OCI-LY7 (cell line): ENCODE measurements at regions not wholly inside any gene's neighbourhood (a gene's known extent, or its start where the extent isn't known, plus 50 kb on each side); places are given as distances from the start of the nearest gene placed in this dataset.

Experiments
- BruUV-seq: library from RNA; stranded (reverse); fragments of 400-500 nt; replicated peaks from 2 replicates; lab custom pipeline; 2021; lab: Mats Ljungman, UMichigan
- CTCF ChIA-PET: fragments of 300-600 bp; sonication (Branson Sonifier 250); formaldehyde crosslinking; loops from one replicate; lab custom pipeline; 2022; ENCODE audit warnings: antibody characterized with exemption; ENCODE audit not compliant: unreplicated experiment; lab: Charles Lee
- POLR2A ChIA-PET: fragments of 300-600 bp; sonication (Branson Sonifier 250); formaldehyde crosslinking; loops from one replicate; lab custom pipeline; 2022; ENCODE audit warnings: antibody characterized with exemption; lab: Charles Lee
- DNase-seq: peaks from one replicate; pipeline ENCODE4 v3.0.0-alpha.2; 2015; ENCODE audit warnings: low spot score
- H2AFZ ChIP-seq: fragments of 200-600 bp; sonication (generic), shearing (Covaris generic); 2 replicates; pipeline ENCODE4 v1.6.1; 2014; ENCODE audit warnings: mild to moderate bottlenecking, antibody characterized with exemption, low read length, moderate library complexity
- H3K27ac ChIP-seq: fragments of 200-600 bp; sonication (generic); 2 replicates; pipeline ENCODE4 v1.5.1; 2014; ENCODE audit warnings: mixed run types, low read depth, mild to moderate bottlenecking, moderate library complexity, low read length, inconsistent platforms; ENCODE audit not compliant: poor library complexity, severe bottlenecking
- H3K36me3 ChIP-seq: fragments of 200-600 bp; sonication (generic); 2 replicates; pipeline ENCODE4 v1.6.1; 2014; ENCODE audit warnings: mild to moderate bottlenecking, antibody characterized with exemption, low read length, moderate library complexity, mixed read lengths; ENCODE audit not compliant: insufficient read depth
- H3K4me1 ChIP-seq: fragments of 200-600 bp; sonication (generic); 2 replicates; pipeline ENCODE4 v1.5.1; 2014; ENCODE audit warnings: mild to moderate bottlenecking, low read length; ENCODE audit not compliant: insufficient read depth, poor library complexity, severe bottlenecking
- H3K4me2 ChIP-seq: fragments of 200-600 bp; sonication (generic); 2 replicates; pipeline ENCODE4 v1.6.1; 2014; ENCODE audit warnings: mild to moderate bottlenecking, low read length
- H3K4me3 ChIP-seq: fragments of 200-600 bp; sonication (generic); 2 replicates; pipeline ENCODE4 v1.5.1; 2014; ENCODE audit warnings: mild to moderate bottlenecking, low read depth, low read length; ENCODE audit not compliant: poor library complexity, severe bottlenecking
- H3K79me2 ChIP-seq: fragments of 200-600 bp; sonication (generic); 2 replicates; pipeline ENCODE4 v1.6.1; 2016; ENCODE audit warnings: low read depth, mild to moderate bottlenecking, low read length, moderate library complexity, mixed read lengths; ENCODE audit not compliant: insufficient read depth
- H3K9me2 ChIP-seq: fragments of 200-600 bp; sonication (generic); 2 replicates; pipeline ENCODE4 v1.6.1; 2016; ENCODE audit warnings: mild to moderate bottlenecking, low read length, mixed read lengths; ENCODE audit not compliant: insufficient read depth
- H3K9me3 ChIP-seq: fragments of 200-600 bp; sonication (generic); 2 replicates; pipeline ENCODE4 v1.6.1; 2014; ENCODE audit warnings: mild to moderate bottlenecking, mixed run types, low read length, mixed read lengths
- H4K20me1 ChIP-seq: fragments of 200-600 bp; sonication (generic); 2 replicates; pipeline ENCODE4 v1.6.1; 2014; ENCODE audit warnings: mild to moderate bottlenecking, antibody characterized with exemption, low read length, moderate library complexity, mixed read lengths; ENCODE audit not compliant: insufficient read depth
- CTCF ChIP-seq: fragments of 200-600 bp; sonication (generic); conservative IDR thresholded peaks from 2 replicates; pipeline ENCODE4 v1.5.1; 2014; ENCODE audit warnings: mild to moderate bottlenecking, antibody characterized with exemption, low read length, moderate library complexity, mixed read lengths
- EZH2phosphoT487 ChIP-seq: fragments of 200-600 bp; sonication (generic); IDR thresholded peaks from 2 replicates; pipeline ENCODE4 v1.6.1; 2018; ENCODE audit warnings: low read depth, borderline replicate concordance, mild to moderate bottlenecking, mixed run types, antibody characterized with exemption, low read length, moderate library complexity, mixed read lengths
- intact Hi-C: fragments of 100-400 bp; cut with micrococcal nuclease; formaldehyde crosslinking; loops from one replicate; pipeline ENCODE4 v1.10.0; 2022; ENCODE audit not compliant: unreplicated experiment

GRCh38 chr4:130071746-130072145 lies 975.8 kb downstream of the C4orf33 start:
- ChIA-PET CTCF (no interaction called here), POLR2A (interaction anchor here (1.1 to 1.2 kb wide), 2 partner anchors 19 to 44 kb away, joined by 3 read pairs; no protein-coding TSS in a partner anchor)
- H3K4me2 ChIP-seq = no peak overlapping the region
- H4K20me1 ChIP-seq = no peaks in the 10 kb centered on the region
- no TSS peak for BruUV-seq
- H3K9me2 ChIP-seq = no peaks in the 10 kb centered on the region
- no peak for TF ChIP-seq EZH2phosphoT487
- no peak for TF ChIP-seq CTCF
- no peak overlapping the region for H3K27ac ChIP-seq
- intact Hi-C loops = no loop called here
- no peaks in the 10 kb centered on the region for H3K36me3 ChIP-seq
- no peak for DNase-seq
- no peak overlapping the region for H2AFZ ChIP-seq
- H3K79me2 ChIP-seq = no peaks in the 10 kb centered on the region
- no peaks in the 10 kb centered on the region for H3K4me1 ChIP-seq
- no peaks in the 10 kb centered on the region for H3K9me3 ChIP-seq
- H3K4me3 ChIP-seq = no peak overlapping the region

GRCh38 chr4:130073145-130073790 lies 977.3 kb downstream of the C4orf33 start:
- H2AFZ ChIP-seq = no peak overlapping the region
- no peaks in the 10 kb centered on the region for H3K79me2 ChIP-seq
- no peaks in the 10 kb centered on the region for H4K20me1 ChIP-seq
- no peak for DNase-seq
- no peaks in the 10 kb centered on the region for H3K9me2 ChIP-seq
- intact Hi-C loops = no loop called here
- no peak overlapping the region for H3K4me3 ChIP-seq
- no TSS peak for BruUV-seq
- ChIA-PET CTCF (no interaction called here), POLR2A (no interaction called here)
- no peaks in the 10 kb centered on the region for H3K9me3 ChIP-seq
- TF ChIP-seq CTCF (no peak), EZH2phosphoT487 (no peak)
- H3K27ac ChIP-seq = no peak overlapping the region
- no peak overlapping the region for H3K4me2 ChIP-seq
- no peaks in the 10 kb centered on the region for H3K36me3 ChIP-seq
- no peaks in the 10 kb centered on the region for H3K4me1 ChIP-seq

- Histone ChIP-seq H3K27ac (no peak overlapping the region), H3K4me3 (no peak overlapping the region), H3K9me2 (no peaks in the 10 kb centered on the region), H3K36me3 (no peaks in the 10 kb centered on the region), H3K4me2 (no peak overlapping the region), H3K4me1 (no peaks in the 10 kb centered on the region), H3K9me3 (no peaks in the 10 kb centered on the region), H3K79me2 (no peaks in the 10 kb centered on the region), H4K20me1 (no peaks in the 10 kb centered on the region), H2AFZ (no peak overlapping the region)
- DNase-seq = no peak
- POLR2A ChIA-PET = no interaction called here
- no peak for TF ChIP-seq EZH2phosphoT487
- TF ChIP-seq CTCF = no peak
- CTCF ChIA-PET = no interaction called here
- no TSS peak for BruUV-seq
- intact Hi-C loops = no loop called here
Observed at GRCh38 chr4:130074096-130074495, 978.1 kb downstream of the C4orf33 start.
